Fibroblast of lung (primary cell): ENCODE measurements at regions not wholly inside any gene's neighbourhood (a gene's known extent, or its start where the extent isn't known, plus 50 kb on each side); places are given as distances from the start of the nearest gene placed in this dataset.

Experiments used
- DNase-seq, 2 donors: peaks; one replicate each; pipeline versions ENCODE4 v3.0.0 to v3.0.0-alpha.2; 2010; ENCODE audit warnings: low read depth in 2 of 2
- H2AFZ ChIP-seq: 2 replicates; pipeline ENCODE4 v1.5.1; 2012; ENCODE audit warnings: low read length, control low read depth, inconsistent platforms
- H3K27ac ChIP-seq: 2 replicates; pipeline ENCODE4 v1.5.1; 2011; ENCODE audit warnings: low read length, control low read depth; ENCODE audit not compliant: insufficient read depth
- H3K27me3 ChIP-seq: 2 replicates; pipeline ENCODE4 v1.5.1; 2011; ENCODE audit warnings: mild to moderate bottlenecking, low read length; ENCODE audit not compliant: control insufficient read depth, insufficient read depth
- H3K36me3 ChIP-seq: 2 replicates; pipeline ENCODE4 v1.5.1; 2011; ENCODE audit warnings: low read length; ENCODE audit not compliant: control insufficient read depth, insufficient read depth
- H3K4me1 ChIP-seq: 2 replicates; pipeline ENCODE4 v1.5.1; 2011; ENCODE audit warnings: low read length; ENCODE audit not compliant: control insufficient read depth, insufficient read depth; ENCODE audit errors: extremely low read depth
- H3K4me2 ChIP-seq: 2 replicates; pipeline ENCODE4 v1.5.1; 2011; ENCODE audit warnings: low read length, control low read depth; ENCODE audit not compliant: insufficient read depth; ENCODE audit errors: extremely low read depth
- H3K4me3 ChIP-seq, 4 experiments: fragments of 200-600 bp in 1 of 4; sonication (generic) in 1 of 4; replicated peaks in 1 of 4; 2 replicates each; pipeline ENCODE4 v1.5.1; 2011 to 2016; ENCODE audit warnings: low read length in 4 of 4, low read depth in 3 of 4, mild to moderate bottlenecking in 3 of 4, control low read depth in 2 of 4, inconsistent platforms in 1 of 4, mixed read lengths in 1 of 4; ENCODE audit not compliant: insufficient read depth in 1 of 4; ENCODE audit errors: control extremely low read depth in 1 of 4
- H3K79me2 ChIP-seq: 2 replicates; pipeline ENCODE4 v1.5.1; 2012; ENCODE audit warnings: mild to moderate bottlenecking, low read length, inconsistent platforms; ENCODE audit not compliant: control insufficient read depth, insufficient read depth
- H3K9ac ChIP-seq: 2 replicates; pipeline ENCODE4 v1.5.1; 2011; ENCODE audit warnings: mild to moderate bottlenecking, low read length, control low read depth; ENCODE audit not compliant: insufficient read depth
- H3K9me3 ChIP-seq: 2 replicates; pipeline ENCODE4 v1.5.1; 2012; ENCODE audit warnings: low read depth, low read length; ENCODE audit not compliant: control insufficient read depth, insufficient read depth
- H4K20me1 ChIP-seq: 2 replicates; pipeline ENCODE4 v1.5.1; 2011; ENCODE audit warnings: low read length; ENCODE audit not compliant: control insufficient read depth, insufficient read depth; ENCODE audit errors: extremely low read depth
- CTCF ChIP-seq, 2 donors: IDR thresholded peaks in 1 of 2; conservative IDR thresholded peaks in 1 of 2; 1 replicate in 1 of 2; 2 replicates in 1 of 2; pipeline ENCODE4 v1.5.1; 2011 to 2012; ENCODE audit warnings: low read length in 2 of 2, control low read depth in 1 of 2, inconsistent platforms in 1 of 2, low read depth in 1 of 2, mild to moderate bottlenecking in 1 of 2
- EZH2 ChIP-seq: IDR thresholded peaks from 2 replicates; pipeline ENCODE4 v1.5.1; 2012; ENCODE audit warnings: low read length, control low read depth, mild to moderate bottlenecking; ENCODE audit errors: missing control alignments

DNA sequence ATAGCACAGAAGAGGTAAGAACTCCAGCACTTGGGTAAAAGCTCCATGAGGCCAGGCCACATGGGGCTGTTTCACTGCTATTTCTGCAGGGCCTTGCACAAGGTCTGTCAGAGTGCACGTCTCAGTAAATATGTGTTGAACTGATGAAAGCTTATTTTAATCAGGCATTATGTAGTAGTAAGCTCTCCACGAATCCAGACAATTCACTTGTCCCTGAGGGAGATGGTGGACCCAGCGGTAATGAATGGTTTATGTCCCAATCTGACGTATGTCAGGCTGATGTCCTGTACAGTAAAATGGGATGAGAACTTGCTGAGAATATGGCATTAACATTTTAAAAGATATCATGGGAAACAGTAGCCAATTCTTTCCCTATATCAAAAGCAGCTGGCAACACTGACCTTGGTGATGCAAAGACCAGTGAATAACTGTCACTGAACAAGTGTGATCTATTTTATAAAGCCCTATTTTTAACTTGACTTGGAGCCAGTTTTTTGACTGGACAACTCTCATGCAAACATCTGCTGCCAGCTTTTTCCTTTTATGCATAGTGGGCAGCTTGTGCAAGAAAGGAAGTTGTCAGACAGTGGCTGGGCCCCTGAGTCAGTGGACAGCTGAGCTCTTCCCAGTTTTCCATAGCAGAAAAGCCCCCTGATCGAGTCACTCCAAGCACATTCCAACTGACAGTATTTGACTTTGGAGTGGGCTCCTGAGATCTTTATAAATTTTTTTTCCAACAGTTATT, 519.8 kb upstream of the MDFIC2 start:
- H3K9ac ChIP-seq = no peak overlapping the region
- TF ChIP-seq CTCF (conservative IDR thresholded peaks at IDR 0.05 in 1 of 2, IDR thresholded peaks at IDR 0.05 in 1 of 2; ENCODE audit: low read depth in 1 of 2, low read length in 2 of 2) (no peak), EZH2 (no peak)
- H3K4me2 ChIP-seq = no peak overlapping the region
- no peaks in the 10 kb centered on the region for H3K4me1 ChIP-seq
- H3K36me3 ChIP-seq = no peaks in the 10 kb centered on the region
- H2AFZ ChIP-seq = no peak overlapping the region
- H3K9me3 ChIP-seq = no peaks in the 10 kb centered on the region
- H3K27me3 ChIP-seq = no peaks in the 10 kb centered on the region
- peak; percentile 91 to 93 for DNase-seq
- no peak overlapping the region for H3K4me3 ChIP-seq
- H3K27ac ChIP-seq = peak overlapping the region; percentile 53
- no peaks in the 10 kb centered on the region for H3K79me2 ChIP-seq
- H4K20me1 ChIP-seq = no peaks in the 10 kb centered on the region

GRCh38 chr3:70829092-70829491, 516.7 kb upstream of the MDFIC2 start:
- peak overlapping the region; percentile 13 for H3K4me2 ChIP-seq

GRCh38 chr3:70824773-70825172, 512.3 kb upstream of the MDFIC2 start:
- Histone ChIP-seq H3K27ac (no peak overlapping the region), H3K9ac (no peak overlapping the region), H3K36me3 (no peaks in the 10 kb centered on the region), H3K27me3 (no peaks in the 10 kb centered on the region), H3K4me1 (peaks cover 3% of the 10 kb centered on the region), H3K9me3 (no peaks in the 10 kb centered on the region), H3K4me3 (no peak overlapping the region), H2AFZ (no peak overlapping the region), H3K4me2 (no peak overlapping the region), H3K79me2 (no peaks in the 10 kb centered on the region), H4K20me1 (no peaks in the 10 kb centered on the region)
- peak; percentile 86 to 97 for DNase-seq
- TF ChIP-seq EZH2 = no peak
- TF ChIP-seq CTCF (conservative IDR thresholded peaks at IDR 0.05 in 1 of 2, IDR thresholded peaks at IDR 0.05 in 1 of 2; ENCODE audit: low read depth in 1 of 2, low read length in 2 of 2) = no peak

More at GRCh38 chr3:70829092-70829491, 516.7 kb upstream of the MDFIC2 start:
- Histone ChIP-seq H3K4me3 (no peak overlapping the region), H3K27ac (no peak overlapping the region), H4K20me1 (no peaks in the 10 kb centered on the region), H3K9ac (no peak overlapping the region), H3K9me3 (no peaks in the 10 kb centered on the region), H3K79me2 (no peaks in the 10 kb centered on the region), H3K4me1 (peaks cover 3% of the 10 kb centered on the region), H2AFZ (no peak overlapping the region), H3K27me3 (no peaks in the 10 kb centered on the region), H3K36me3 (no peaks in the 10 kb centered on the region)
- peak; percentile 69 to 97 for DNase-seq
- TF ChIP-seq CTCF (conservative IDR thresholded peaks at IDR 0.05 in 1 of 2, IDR thresholded peaks at IDR 0.05 in 1 of 2; ENCODE audit: low read depth in 1 of 2, low read length in 2 of 2) = no peak
- no peak for TF ChIP-seq EZH2
